Amniotic epithelial cell (primary cell): ENCODE measurements at regions not wholly inside any gene's neighbourhood (a gene's known extent, or its start where the extent isn't known, plus 50 kb on each side); places are given as distances from the start of the nearest gene placed in this dataset.
"Not testable (repeated sequence)": the region's sequence is repeated elsewhere in the genome, so short reads cannot be mapped to it uniquely, and the experiment has no call there.

Source experiments
- DNase-seq: peaks from one replicate; pipeline ENCODE4 v3.0.0-alpha.2; 2010; ENCODE audit warnings: low read depth

DNA sequence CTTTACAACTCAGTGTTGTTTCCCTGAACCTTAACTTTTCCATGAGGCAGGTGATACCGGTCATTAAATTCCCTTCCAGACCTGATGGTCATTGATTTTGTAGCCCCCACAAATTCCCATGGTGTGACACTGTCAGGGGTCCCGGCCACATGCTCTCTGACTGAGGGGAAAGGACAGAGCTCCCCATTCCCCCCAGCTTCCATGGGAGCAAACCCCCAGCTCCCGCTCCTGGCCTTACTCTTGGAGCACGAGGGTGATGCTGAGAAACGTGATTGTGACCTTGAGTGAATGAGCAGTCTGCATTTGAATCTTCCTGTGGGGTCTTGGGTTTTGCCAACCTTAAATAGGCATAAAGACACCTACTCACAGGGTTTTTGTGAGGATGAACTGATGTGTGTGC is 366.8 kb downstream of the RPS6KC1 start:
- DNase-seq: no peak

- DNase-seq: no peak
These were observed 367.4 kb downstream of the RPS6KC1 start for GRCh38 chr1:213418268-213419071.

DNA sequence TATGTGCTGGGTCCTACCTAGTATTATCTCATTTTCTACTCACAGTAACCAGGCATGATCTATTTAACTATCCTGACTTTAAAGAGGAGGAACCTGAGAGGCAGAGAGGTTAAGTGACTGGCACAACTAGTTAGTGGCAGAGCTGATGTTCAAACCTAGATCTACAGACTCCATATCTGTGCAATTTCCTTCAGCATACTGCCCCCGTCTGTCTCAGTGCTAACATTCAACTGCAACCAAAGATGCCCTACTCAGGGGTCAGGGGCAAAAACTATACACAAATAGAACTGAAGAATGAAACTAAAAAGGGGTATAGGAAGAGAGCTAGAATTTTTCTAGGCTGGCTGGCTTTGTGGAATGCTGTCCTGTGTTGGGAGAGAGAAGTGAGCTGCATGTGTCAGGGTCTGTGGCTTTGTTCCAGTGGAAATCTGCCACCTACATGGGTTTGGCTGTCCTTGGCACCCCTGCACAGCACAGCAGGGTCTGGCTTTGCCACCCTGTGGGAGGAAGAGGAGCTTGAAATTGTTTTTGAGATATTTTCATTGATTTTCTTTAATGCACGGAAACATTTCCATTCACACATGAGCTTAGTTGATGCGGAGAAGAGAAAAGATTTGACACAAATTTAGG is 368.5 kb downstream of the RPS6KC1 start:
- DNase-seq: no peak

GRCh38 chr1:213421178-213421577 is 370.1 kb downstream of the RPS6KC1 start:
- DNase-seq: not testable (repeated sequence)

DNA sequence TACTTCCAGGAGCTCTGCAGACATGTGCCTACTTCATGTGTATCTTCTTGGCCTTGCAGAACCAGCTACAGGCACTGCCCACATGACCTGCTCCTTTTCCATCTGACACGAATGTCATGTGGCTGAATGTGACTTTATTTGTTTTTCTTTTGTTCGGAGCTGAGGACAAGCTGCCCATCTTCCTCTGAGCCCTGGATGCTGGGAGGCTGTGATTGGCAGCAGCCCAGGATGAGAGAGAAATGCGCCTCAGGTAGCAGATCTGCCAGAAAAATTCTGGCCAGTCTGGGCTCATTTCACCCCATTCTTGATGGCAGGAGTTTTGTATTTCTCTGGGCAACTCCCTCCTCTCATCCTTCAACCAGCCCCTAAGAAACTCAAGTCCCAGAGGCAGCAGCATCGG is 372.0 kb downstream of the RPS6KC1 start:
- DNase-seq: no peak

DNA sequence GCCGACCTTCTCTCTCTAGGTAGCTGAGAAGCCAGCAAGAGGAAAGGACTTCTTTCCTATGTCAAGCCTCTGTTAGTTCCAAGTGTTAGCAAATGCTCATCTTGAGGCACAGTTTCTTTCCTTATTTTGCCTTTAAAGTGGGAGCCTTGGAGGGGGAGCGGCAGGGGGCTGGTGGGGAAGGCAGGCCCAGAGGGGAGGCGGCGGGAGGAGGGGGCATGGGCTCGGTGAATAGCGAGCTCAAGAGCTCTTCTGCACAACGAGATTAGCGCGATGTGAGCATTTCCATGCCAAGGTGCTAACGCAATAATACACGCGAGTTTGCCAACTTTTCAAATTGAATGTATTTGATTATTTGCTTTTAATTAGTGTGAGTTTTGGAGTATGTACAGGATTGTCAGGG is 372.6 kb downstream of the RPS6KC1 start:
- no peak for DNase-seq

DNA sequence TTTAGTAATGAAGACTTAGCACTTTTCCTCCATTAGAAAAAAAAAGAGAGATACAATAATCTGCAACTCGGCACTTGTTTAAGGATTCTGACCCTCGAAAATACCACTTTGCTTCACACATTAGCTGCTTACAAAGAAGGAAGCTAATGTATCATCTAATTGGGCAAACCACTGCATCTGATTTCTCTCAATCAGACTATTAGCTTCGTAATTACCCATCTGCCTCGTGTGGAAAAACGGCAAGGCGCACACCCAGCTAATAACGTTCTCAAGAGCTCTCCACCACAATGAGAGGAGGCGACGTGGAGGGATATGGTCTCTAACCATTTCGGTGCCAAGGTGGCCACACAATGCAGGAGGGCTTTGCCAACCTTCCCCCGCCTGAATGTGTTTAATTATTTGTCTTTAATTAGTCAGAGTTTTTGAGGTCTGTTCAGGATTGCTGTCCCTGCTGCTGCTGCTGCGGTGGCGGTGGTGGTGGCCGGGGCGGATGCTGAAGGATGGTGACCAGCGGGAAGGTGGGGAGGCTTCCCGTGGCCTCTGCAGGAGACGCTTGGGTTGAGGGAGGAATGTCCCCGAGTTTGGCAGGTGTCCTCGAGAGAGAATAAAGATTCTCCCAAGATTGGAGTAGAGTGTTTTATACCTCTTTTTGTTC is 374.5 kb downstream of the RPS6KC1 start:
- DNase-seq: no peak

DNA sequence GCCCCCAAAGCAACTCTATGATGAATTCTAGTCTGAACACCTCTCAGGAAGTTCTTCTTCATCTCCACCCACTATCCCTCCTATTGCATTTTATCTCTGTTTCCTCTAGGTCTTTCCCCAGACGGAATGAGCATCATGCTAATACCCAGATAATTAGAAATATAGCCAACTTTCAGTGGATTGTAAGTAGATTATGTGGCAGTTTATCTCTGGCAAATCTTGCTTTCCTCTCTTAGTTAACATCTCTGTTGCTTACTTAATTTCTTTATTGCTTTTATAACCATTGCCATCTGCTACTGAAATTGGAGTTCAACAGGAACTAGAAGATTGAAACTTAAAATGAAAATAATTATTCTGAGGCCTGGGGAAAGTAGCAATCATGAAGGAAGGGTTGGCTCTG is 378.6 kb downstream of the RPS6KC1 start:
- DNase-seq: no peak

DNA sequence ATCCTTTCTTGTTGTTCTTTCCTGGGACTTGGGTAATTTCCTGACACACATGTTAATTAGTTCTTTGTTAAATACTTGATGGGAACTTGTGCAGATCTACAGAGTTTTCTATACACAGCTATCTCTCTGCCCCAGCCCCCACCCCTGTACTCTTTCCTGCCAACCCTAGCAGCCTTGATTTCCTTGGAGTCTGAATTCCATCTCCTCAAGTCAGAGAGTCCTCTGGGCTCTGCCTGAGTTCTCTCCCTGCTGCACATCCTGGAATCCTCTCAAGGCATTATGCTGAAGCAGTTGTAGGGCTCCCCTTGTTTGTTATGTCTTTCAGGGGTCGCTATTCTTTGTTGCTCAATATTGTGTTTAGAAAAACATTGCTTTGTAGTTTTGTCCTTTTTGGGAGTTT is 384.7 kb downstream of the RPS6KC1 start:
- no peak for DNase-seq

DNA sequence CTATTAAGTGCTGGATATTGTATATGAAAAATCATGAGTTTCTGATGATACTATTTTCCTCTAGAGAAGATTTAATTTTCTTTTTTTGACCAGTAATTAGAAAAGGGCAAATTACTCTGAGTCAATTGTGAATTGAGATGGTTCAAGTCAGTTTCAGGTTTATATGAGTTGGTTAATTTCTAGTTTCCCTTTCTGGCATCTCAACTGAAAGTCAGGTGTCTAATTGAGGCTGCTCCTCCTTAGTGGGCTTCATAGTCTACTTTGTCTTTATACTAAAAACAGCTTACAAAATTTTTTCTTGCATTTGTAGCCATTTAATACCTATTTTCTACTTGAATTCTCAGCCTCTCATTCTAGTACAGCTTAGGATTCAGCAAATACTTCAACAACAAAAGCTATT is 387.3 kb downstream of the RPS6KC1 start:
- DNase-seq: no peak

- DNase-seq: no peak
These were observed 388.7 kb downstream of the RPS6KC1 start for GRCh38 chr1:213439703-213440102.

DNA sequence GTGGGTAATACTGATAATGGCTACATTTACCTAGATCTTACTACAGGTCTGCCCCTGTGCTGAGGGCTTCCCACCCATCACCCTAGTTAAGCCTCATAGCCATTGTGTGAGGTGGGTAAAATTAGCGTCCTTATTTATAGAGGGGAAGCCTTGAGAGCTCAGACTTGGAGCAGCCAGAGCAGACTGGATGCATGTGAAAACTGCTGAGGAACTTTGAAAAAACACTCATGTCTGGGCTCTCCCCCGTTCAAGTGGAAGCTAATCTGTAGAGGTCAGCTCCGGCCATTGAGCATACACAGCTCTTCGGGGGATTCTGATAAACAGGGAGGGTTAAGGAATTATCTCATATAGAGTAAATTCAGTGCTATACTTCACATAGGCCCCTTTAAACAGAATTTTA is 389.7 kb downstream of the RPS6KC1 start:
- no peak for DNase-seq

DNA sequence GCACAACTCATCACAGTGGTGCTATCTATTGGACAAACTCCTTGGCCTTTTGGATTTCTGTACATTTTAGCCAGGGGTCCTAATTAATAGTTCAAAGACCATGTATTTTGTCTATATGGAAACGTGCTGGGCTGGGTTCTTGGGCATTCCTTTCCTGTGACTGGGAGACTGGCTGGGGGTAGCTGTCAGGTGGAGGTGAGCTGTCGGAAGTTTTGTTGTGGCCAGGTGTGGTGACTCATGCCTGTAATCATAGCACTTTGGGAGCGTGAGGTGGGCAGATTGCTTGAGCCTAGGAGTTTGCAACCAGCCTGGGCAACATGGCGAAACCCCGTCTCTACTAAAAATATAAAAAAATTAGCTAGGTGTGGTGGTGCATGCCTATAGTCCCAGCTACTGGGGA is 392.4 kb downstream of the RPS6KC1 start:
- DNase-seq: no peak

GRCh38 chr1:213444224-213444623 is 393.2 kb downstream of the RPS6KC1 start:
- DNase-seq: no peak

DNA sequence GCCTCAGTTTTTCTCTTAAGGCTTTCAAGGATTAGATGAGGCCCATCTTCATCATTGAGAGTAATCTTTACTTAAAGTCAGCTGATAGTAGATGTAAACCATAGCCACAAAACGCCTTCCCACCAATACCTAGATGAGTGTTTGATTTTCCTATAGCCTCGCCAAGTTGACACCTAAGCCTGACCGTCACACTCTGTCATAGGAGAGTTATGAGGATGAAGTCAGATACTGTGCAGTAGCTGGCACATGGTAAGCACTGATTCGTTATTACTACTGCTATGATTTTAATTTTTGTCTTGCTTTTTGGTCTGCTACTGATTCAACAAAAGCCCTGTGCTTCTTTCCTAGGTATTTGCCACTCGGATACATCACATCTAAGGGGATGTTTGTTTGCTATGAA is 395.5 kb downstream of the RPS6KC1 start:
- DNase-seq: no peak

GRCh38 chr1:213448360-213448759 is 397.3 kb downstream of the RPS6KC1 start:
- DNase-seq: no peak

DNA sequence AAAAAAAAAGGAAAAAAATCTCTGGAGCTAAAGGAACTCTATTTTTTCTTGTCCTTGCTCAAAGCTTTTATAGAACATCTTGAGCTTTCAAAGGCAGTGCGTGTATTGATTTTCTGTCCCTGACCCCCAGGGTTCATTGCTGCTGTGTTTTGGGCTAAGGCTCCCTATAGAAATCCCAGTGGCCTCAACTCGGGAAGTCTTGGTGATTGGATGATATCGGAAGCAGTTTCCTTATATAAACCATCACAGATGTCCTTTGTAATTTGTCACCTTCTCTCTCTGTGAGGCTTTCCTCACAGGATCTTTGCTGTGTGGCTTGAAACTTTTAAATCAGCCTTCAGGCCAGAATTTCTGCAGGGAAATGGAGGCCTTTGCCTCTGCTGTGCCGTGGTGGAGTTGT is 397.7 kb downstream of the RPS6KC1 start:
- DNase-seq: no peak

DNA sequence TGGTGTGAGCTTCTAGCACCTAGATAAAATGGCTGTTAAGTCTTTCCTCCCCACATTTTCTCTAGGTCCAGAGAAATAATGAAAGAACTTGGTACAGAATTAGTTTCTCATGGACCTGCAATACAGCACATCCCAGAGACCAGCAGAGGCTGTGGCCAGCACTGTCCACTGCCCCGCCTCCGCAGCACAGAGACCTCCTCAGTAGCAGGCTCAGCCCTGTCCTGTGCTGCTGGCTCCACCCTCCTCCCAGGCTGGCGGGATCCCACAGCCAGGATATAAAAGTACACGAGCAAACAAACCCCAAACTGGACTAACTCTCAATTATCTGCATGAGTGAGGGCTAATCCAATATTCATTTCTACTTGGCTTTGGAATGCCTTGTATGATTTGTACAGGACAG is 401.5 kb downstream of the RPS6KC1 start:
- no peak for DNase-seq

- no peak for DNase-seq
These were observed 406.1 kb downstream of the RPS6KC1 start for GRCh38 chr1:213457186-213457585.

DNA sequence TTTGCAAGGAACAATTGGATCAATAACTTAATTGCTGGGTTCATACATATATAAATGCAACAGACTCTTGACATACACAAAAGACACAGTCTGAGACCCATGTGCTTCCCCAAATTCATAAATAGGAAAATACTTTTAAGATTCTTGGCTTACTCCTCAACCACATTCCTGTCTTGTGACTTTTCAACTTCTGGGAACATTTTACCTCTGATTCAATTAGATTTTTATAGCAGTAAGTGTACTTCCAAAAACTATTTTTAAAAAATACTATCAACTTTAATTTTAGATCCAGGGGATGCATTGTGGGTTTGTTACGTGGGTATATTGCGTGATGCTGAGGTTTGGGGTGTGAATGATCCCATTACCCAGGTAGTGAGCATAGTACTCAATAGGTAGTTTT is 406.7 kb downstream of the RPS6KC1 start:
- DNase-seq: no peak

GRCh38 chr1:213462374-213462773 is 411.3 kb downstream of the RPS6KC1 start:
- DNase-seq: not testable (repeated sequence)

- no peak for DNase-seq
These were observed 413.9 kb downstream of the RPS6KC1 start for GRCh38 chr1:213464786-213465460.

DNA sequence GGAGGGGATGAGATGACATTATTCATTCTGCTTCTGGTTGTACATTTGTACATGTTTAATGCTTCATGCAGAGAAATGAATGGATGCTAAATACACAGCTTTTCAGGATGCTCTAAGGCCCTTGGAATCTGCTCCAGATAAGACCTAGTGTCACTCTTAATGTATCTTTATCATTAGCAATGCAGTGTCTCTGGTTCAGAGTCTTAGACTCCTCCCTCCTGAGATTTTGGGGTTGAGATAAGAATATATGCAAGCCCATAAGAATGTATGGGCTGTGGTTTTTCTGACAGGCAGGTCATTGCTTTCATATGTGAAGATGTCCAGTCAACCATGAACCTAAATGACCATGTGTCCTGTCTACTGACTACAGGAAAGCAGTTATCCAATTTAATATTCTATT is 415.5 kb downstream of the RPS6KC1 start:
- DNase-seq: no peak
